ENCODE measurements at regions not wholly inside any gene's neighbourhood (a gene's known extent, or its start where the extent isn't known, plus 50 kb on each side); places are given as distances from the start of the nearest gene placed in this dataset.
A peak's percentile ranks its signal among the peaks of the same experiment; 100 is the strongest.
"Not testable (repeated sequence)": the region's sequence is repeated elsewhere in the genome, so short reads cannot be mapped to it uniquely, and the experiment has no call there.

GRCh38 chr4:78004270-78004669 is 52.9 kb upstream of the FRAS1 start:
- DNase-seq, result peak; percentile 6

GRCh38 chr4:78005086-78005485 is 52.0 kb upstream of the FRAS1 start:
- no peak for DNase-seq

- not testable (repeated sequence) for DNase-seq
These were observed 50.1 kb upstream of the FRAS1 start for GRCh38 chr4:78007021-78007420.
